PC-9 (cell line): ENCODE measurements at regions not wholly inside any gene's neighbourhood (a gene's known extent, or its start where the extent isn't known, plus 50 kb on each side); places are given as distances from the start of the nearest gene placed in this dataset.

ENCODE experiments used
- CTCF ChIP-seq: fragments of 200-600 bp; sonication (generic); conservative IDR thresholded peaks from 2 replicates; pipeline ENCODE4 v1.6.1; 2017; ENCODE audit warnings: mixed run types, antibody characterized with exemption, mild to moderate bottlenecking, moderate library complexity
- EZH2 ChIP-seq: fragments of 200-600 bp; sonication (generic); IDR thresholded peaks from 2 replicates; pipeline ENCODE4 v1.8.0; 2017; ENCODE audit warnings: antibody characterized with exemption, low read depth

GRCh38 chr11:87392665-87393064 is 354.9 kb downstream of the TMEM135 start:
- TF ChIP-seq EZH2 (no peak), CTCF (no peak)
